Panc1 (cell line): ENCODE measurements at regions not wholly inside any gene's neighbourhood (a gene's known extent, or its start where the extent isn't known, plus 50 kb on each side); places are given as distances from the start of the nearest gene placed in this dataset.

Source experiments
- ATAC-seq: fragments of 200-7000 bp; cut with Tn5 transposase; 2 replicates; pipeline ENCODE4 v1.9.1; 2020; ENCODE audit warnings: mild to moderate bottlenecking, moderate library complexity
- BruUV-seq: library from RNA; stranded (reverse); fragments of 400-500 nt; replicated peaks from 2 replicates; lab custom pipeline; 2021; lab: Mats Ljungman, UMichigan
- CTCF ChIA-PET: fragments of 300-600 bp; sonication (Branson Sonifier 250); formaldehyde crosslinking; loops from one replicate; lab custom pipeline; 2022; ENCODE audit warnings: antibody characterized with exemption; lab: Charles Lee
- POLR2A ChIA-PET: fragments of 300-600 bp; sonication (Branson Sonifier 250); formaldehyde crosslinking; loops from one replicate; lab custom pipeline; 2022; ENCODE audit warnings: antibody characterized with exemption; lab: Charles Lee
- DNase-seq: peaks from one replicate; pipeline ENCODE4 v3.0.0-alpha.2; 2010; ENCODE audit warnings: low read depth, low spot score
- H3K27ac ChIP-seq: 2 replicates; pipeline ENCODE4 v1.5.1; 2011; ENCODE audit warnings: mild to moderate bottlenecking, low read length, inconsistent platforms
- H3K27me3 ChIP-seq: fragments of 200-500 bp; sonication (Bioruptor generic); 2 replicates; pipeline ENCODE4 v1.6.0; 2014; ENCODE audit warnings: low read length, inconsistent platforms; ENCODE audit not compliant: control insufficient read depth, insufficient read depth
- H3K36me3 ChIP-seq: fragments of 200-500 bp; sonication (Bioruptor generic); 2 replicates; pipeline ENCODE4 v1.5.1; 2014; ENCODE audit warnings: inconsistent platforms, mild to moderate bottlenecking, low read length, moderate library complexity; ENCODE audit not compliant: control insufficient read depth, insufficient read depth
- H3K4me1 ChIP-seq: 2 replicates; pipeline ENCODE4 v1.5.1; 2011; ENCODE audit warnings: inconsistent platforms, mild to moderate bottlenecking, low read length, moderate library complexity; ENCODE audit not compliant: control insufficient read depth, insufficient read depth
- H3K4me3 ChIP-seq, 2 experiments: 2 replicates each; pipeline ENCODE4 v1.5.1; 2011 to 2012; ENCODE audit warnings: low read depth in 2 of 2, low read length in 2 of 2, mild to moderate bottlenecking in 2 of 2, inconsistent platforms in 1 of 2, moderate library complexity in 1 of 2
- H3K9me3 ChIP-seq: fragments of 200-500 bp; sonication (Bioruptor generic); 2 replicates; pipeline ENCODE4 v1.5.1; 2014; ENCODE audit warnings: low read depth, mild to moderate bottlenecking, inconsistent platforms, low read length, moderate library complexity; ENCODE audit not compliant: control insufficient read depth, insufficient read depth
- CTCF ChIP-seq: fragments of 450-650 bp; IDR thresholded peaks from 2 replicates; pipeline ENCODE4 v1.5.1; 2017; ENCODE audit warnings: mild to moderate bottlenecking
- POLR2AphosphoS5 ChIP-seq: IDR thresholded peaks from 2 replicates; pipeline ENCODE4 v1.6.1; 2012; ENCODE audit warnings: mild to moderate bottlenecking, low read depth, low read length, moderate library complexity
- REST ChIP-seq, 2 experiments: IDR thresholded peaks; 2 replicates each; pipeline ENCODE4 v1.6.1; 2011 to 2012; ENCODE audit warnings: low read depth in 2 of 2, control low read depth in 1 of 2, low read length in 1 of 2, mild to moderate bottlenecking in 1 of 2, moderate library complexity in 1 of 2; ENCODE audit not compliant: insufficient read depth in 1 of 2
- SIN3A ChIP-seq: IDR thresholded peaks from 2 replicates; pipeline ENCODE4 v1.6.1; 2012; ENCODE audit warnings: low read depth, mild to moderate bottlenecking, low read length, moderate library complexity, borderline replicate concordance; ENCODE audit not compliant: insufficient read depth
- TCF7L2 ChIP-seq: IDR thresholded peaks from 2 replicates; pipeline ENCODE4 v1.6.1; 2011; ENCODE audit warnings: mild to moderate bottlenecking, low read depth, low read length, inconsistent platforms
- in situ Hi-C: cut with HindIII; loops from 2 replicates; pipeline ENCODE4 v1.10.0; 2016; ENCODE audit warnings: low sequenced_read_pairs, low pct_unique_long_range_greater_than_20kb
- intact Hi-C: fragments of 100-400 bp; cut with micrococcal nuclease; formaldehyde crosslinking; loops from one replicate; pipeline ENCODE4 v1.10.0; 2022; ENCODE audit not compliant: unreplicated experiment

GRCh38 chr13:89324582-89324981 lies 1653.4 kb downstream of the SLITRK5 start:
- no peak overlapping the region for H3K27ac ChIP-seq
- no peaks in the 10 kb centered on the region for H3K27me3 ChIP-seq
- ATAC-seq (no peak), DNase-seq (no peak)
- no peaks in the 10 kb centered on the region for H3K9me3 ChIP-seq
- TF ChIP-seq TCF7L2 (no peak), REST (IDR thresholded peaks at IDR 0.05; ENCODE audit: insufficient read depth in 1 of 2, low read depth in 2 of 2, low read length in 1 of 2) (no peak)
- H3K4me1 ChIP-seq = no peaks in the 10 kb centered on the region
- no TSS peak for BruUV-seq
- H3K4me3 ChIP-seq = no peak overlapping the region
- ChIA-PET CTCF (no interaction called here), POLR2A (no interaction called here)
- in situ Hi-C loops (no loop called here), intact Hi-C loops (no loop called here)
- H3K36me3 ChIP-seq = no peaks in the 10 kb centered on the region

- Histone ChIP-seq H3K9me3 (no peaks in the 10 kb centered on the region), H3K36me3 (no peaks in the 10 kb centered on the region), H3K4me3 (no peak overlapping the region), H3K4me1 (no peaks in the 10 kb centered on the region), H3K27me3 (no peaks in the 10 kb centered on the region), H3K27ac (no peak overlapping the region)
- DNase-seq = no peak
- TF ChIP-seq SIN3A (no peak), REST (IDR thresholded peaks at IDR 0.05; ENCODE audit: insufficient read depth in 1 of 2, low read depth in 2 of 2, low read length in 1 of 2) (no peak), CTCF (no peak), TCF7L2 (no peak), POLR2AphosphoS5 (no peak)
- ChIA-PET POLR2A (no interaction called here), CTCF (no interaction called here)
- intact Hi-C loops (no loop called here), in situ Hi-C loops (no loop called here)
- BruUV-seq = no TSS peak
- ATAC-seq = no peak
Observed at GRCh38 chr13:89343165-89343564, 1672.0 kb downstream of the SLITRK5 start.
